AG04450 (cell line): ENCODE measurements at regions not wholly inside any gene's neighbourhood (a gene's known extent, or its start where the extent isn't known, plus 50 kb on each side); places are given as distances from the start of the nearest gene placed in this dataset.

Experiments
- CTCF ChIA-PET: fragments of 300-600, 350-600 bp; formaldehyde crosslinking; extraction: SDS; loops from one replicate; lab custom pipeline; 2022; ENCODE audit warnings: antibody characterized with exemption, inconsistent platforms; lab: Charles Lee
- POLR2A ChIA-PET: fragments of 350-600 bp; formaldehyde crosslinking; extraction: SDS; loops from one replicate; lab custom pipeline; 2021; ENCODE audit warnings: antibody characterized with exemption, inconsistent platforms; lab: Yijun Ruan, JAX
- DNase-seq: peaks from one replicate; pipeline ENCODE4 v3.0.0-alpha.2; 2011; ENCODE audit warnings: low read depth, low spot score
- H3K27ac ChIP-seq: one replicate; pipeline ENCODE4 v1.5.1; 2012; ENCODE audit warnings: low read depth, low read length, control low read depth
- H3K27me3 ChIP-seq: one replicate; pipeline ENCODE4 v1.6.0; 2012; ENCODE audit warnings: low read length; ENCODE audit not compliant: control insufficient read depth, insufficient read depth
- H3K4me3 ChIP-seq: 2 replicates; pipeline ENCODE4 v1.5.1; 2011; ENCODE audit warnings: mild to moderate bottlenecking, low read depth, low read length, control low read depth
- H3K9me3 ChIP-seq: 2 replicates; pipeline ENCODE4 v1.5.1; 2012; ENCODE audit warnings: low read length; ENCODE audit not compliant: control insufficient read depth, insufficient read depth
- TF ChIP-seq, protein P1 (sequence below): IDR thresholded peaks from 2 replicates; pipeline ENCODE4 v1.5.1; 2011; ENCODE audit warnings: low read depth, low read length, control low read depth, inconsistent platforms

DNA sequence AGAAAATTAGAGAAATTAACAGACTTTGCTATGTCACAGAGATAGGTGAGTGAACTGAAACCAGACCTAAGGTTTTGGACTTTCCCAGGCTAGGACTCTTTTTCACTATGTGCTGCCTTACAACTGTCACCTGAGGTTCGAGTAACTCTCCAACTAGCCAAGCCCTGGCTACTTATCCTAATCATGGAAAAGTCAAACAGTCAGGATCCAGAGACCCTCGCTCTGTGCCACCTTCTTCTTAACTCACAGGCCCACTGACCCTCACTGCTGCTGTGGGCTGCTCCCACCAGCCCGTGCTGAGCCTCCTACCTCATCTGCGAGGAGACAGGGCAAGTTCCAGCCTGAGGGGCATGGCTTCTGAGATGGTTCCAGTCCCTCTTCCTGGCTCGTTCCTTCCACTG is 211.4 kb upstream of the KLF14 start:
- Histone ChIP-seq H3K27me3 (no peaks in the 10 kb centered on the region), H3K27ac (peak overlapping the region; percentile 75), H3K4me3 (no peak overlapping the region), H3K9me3 (no peaks in the 10 kb centered on the region)
- CTCF ChIA-PET, result interaction anchor here (0.6 to 8.6 kb wide), 5 partner anchors 13 to 95 kb away, joined by 3 to 60 read pairs (median 5); no protein-coding TSS in a partner anchor
- POLR2A ChIA-PET, result interaction anchor here (1.3 kb wide), 1 partner anchor 18 kb away, joined by 3 read pairs; no protein-coding TSS in a partner anchor
- TF ChIP-seq, protein P1, sequence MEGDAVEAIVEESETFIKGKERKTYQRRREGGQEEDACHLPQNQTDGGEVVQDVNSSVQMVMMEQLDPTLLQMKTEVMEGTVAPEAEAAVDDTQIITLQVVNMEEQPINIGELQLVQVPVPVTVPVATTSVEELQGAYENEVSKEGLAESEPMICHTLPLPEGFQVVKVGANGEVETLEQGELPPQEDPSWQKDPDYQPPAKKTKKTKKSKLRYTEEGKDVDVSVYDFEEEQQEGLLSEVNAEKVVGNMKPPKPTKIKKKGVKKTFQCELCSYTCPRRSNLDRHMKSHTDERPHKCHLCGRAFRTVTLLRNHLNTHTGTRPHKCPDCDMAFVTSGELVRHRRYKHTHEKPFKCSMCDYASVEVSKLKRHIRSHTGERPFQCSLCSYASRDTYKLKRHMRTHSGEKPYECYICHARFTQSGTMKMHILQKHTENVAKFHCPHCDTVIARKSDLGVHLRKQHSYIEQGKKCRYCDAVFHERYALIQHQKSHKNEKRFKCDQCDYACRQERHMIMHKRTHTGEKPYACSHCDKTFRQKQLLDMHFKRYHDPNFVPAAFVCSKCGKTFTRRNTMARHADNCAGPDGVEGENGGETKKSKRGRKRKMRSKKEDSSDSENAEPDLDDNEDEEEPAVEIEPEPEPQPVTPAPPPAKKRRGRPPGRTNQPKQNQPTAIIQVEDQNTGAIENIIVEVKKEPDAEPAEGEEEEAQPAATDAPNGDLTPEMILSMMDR, result no peak
- no peak for DNase-seq

DNA sequence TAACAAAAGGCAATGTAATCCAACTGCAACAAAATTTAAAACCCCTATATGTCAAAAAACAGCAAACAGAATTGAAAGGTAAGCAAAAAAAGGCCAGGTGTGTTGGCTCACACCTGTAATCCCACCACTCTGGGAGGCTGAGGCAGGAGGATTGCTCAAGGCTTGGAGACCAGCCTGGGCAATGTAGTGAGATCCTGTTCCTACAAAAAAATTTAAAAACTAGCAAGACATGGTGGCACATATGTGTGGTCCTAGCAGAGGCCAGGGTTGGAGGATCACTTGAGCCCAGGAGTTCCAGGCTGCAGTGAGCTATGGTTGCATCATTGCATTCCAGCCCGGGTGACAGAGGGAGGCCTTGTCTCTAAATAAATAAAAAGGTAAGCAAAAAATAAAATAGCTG is 212.1 kb upstream of the KLF14 start:
- Histone ChIP-seq H3K27me3 (no peaks in the 10 kb centered on the region), H3K4me3 (no peak overlapping the region), H3K9me3 (no peaks in the 10 kb centered on the region), H3K27ac (no peak overlapping the region)
- CTCF ChIA-PET, result interaction anchor here (0.6 to 8.6 kb wide), 5 partner anchors 13 to 94 kb away, joined by 3 to 60 read pairs (median 5); no protein-coding TSS in a partner anchor
- no peak for DNase-seq
- TF ChIP-seq, protein P1, result no peak
- POLR2A ChIA-PET, result no interaction called here

DNA sequence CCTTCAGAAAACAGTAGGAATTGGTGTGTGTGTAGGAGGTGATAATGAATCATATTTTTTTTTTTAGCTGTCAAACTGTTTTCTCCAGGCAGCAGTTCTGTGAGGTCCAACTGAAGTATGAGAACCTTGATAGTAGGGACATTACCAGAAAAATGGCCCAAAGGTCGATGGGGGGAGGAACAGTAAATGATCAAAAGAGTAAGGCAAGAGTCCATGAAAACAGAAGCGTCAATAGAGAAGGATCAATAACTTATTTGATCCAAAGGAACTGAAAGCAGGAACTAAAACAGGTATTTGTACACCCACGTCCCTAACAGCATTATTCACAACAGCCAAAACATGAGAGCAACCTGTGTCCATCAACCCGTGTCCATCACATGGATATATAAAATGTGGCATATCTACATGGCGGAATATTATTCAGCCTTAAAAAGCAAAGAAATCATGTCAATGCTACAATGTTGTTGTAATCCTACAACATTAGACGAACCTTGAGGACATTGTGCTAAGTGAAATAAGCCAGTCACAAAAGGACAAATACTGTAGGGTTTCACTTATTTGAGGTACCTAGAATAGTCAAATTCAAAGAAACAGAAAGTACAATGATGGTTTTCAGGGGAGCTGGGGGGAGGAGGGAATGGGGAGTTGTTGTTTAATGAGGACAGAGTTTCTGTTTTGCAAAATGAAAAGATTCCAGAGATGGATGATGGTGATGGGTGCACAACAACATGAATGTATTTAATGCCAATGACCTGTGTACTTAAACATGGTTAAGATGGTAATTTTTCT is 214.0 kb upstream of the KLF14 start:
- DNase-seq, result no peak
- TF ChIP-seq, protein P1, result no peak
- CTCF ChIA-PET, result interaction anchor here (1.1 to 8.6 kb wide), 3 partner anchors 11 to 92 kb away, joined by 3 to 60 read pairs (median 6); no protein-coding TSS in a partner anchor
- Histone ChIP-seq H3K27ac (no peak overlapping the region), H3K27me3 (no peaks in the 10 kb centered on the region), H3K9me3 (no peaks in the 10 kb centered on the region), H3K4me3 (no peak overlapping the region)
- POLR2A ChIA-PET, result interaction anchor here (0.7 kb wide), 1 partner anchor 12 kb away, joined by 7 read pairs; no protein-coding TSS in a partner anchor

DNA sequence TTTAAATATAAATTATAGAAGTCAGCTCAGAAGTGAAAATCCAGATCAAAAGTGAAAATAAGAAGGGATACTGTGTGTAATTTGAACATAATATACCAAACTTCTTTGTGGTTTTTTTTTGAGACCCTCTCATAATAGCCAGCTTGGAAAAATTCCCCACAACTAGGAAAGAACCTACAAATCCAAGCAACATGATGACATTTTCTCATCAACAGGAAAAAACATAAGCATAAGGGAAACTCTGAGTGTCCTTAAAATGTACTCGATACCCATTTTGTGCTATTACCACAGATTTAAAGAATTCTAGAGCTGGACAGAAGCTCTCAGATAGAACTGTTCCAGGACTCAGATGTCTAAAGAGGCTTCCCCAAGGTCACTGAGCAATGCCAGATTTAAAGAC is 214.8 kb upstream of the KLF14 start:
- POLR2A ChIA-PET, result no interaction called here
- no peak overlapping the region for H3K4me3 ChIP-seq
- DNase-seq, result no peak
- H3K9me3 ChIP-seq, result no peaks in the 10 kb centered on the region
- no peaks in the 10 kb centered on the region for H3K27me3 ChIP-seq
- TF ChIP-seq, protein P1, result no peak
- CTCF ChIA-PET, result interaction anchor here (8.6 kb wide), 1 partner anchor 10 kb away, joined by 60 read pairs; no protein-coding TSS in a partner anchor
- no peak overlapping the region for H3K27ac ChIP-seq

DNA sequence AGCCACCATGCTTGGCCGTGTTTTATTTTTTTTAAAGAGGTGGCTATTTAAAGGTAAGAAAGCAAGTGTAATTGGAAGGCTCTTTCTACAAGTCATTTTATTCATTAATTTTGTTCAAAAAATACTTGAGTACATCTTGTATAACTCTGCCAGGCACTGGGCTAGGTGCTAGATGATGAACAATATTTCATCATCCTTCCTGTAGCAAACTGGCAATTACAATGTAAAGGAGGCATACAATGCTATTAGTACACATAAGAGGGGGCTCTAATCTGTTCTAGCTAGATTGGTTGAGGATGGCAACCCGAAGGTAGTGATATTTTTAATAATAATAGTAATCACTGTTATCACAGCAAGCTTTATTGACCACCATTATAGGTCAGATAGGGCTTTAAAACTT is 215.5 kb upstream of the KLF14 start:
- POLR2A ChIA-PET, result no interaction called here
- no peaks in the 10 kb centered on the region for H3K27me3 ChIP-seq
- no peak for DNase-seq
- H3K27ac ChIP-seq, result no peak overlapping the region
- TF ChIP-seq, protein P1, result no peak
- CTCF ChIA-PET, result interaction anchor here (8.6 kb wide), 1 partner anchor 9 kb away, joined by 60 read pairs; no protein-coding TSS in a partner anchor
- no peak overlapping the region for H3K4me3 ChIP-seq
- H3K9me3 ChIP-seq, result no peaks in the 10 kb centered on the region
